NCI-H345 (cell line): ENCODE measurements at regions not wholly inside any gene's neighbourhood (a gene's known extent, or its start where the extent isn't known, plus 50 kb on each side); places are given as distances from the start of the nearest gene placed in this dataset.

Source experiments
- DNase-seq: peaks from one replicate; lab custom pipeline; 2025; lab: John Stamatoyannopoulos, UW

DNA sequence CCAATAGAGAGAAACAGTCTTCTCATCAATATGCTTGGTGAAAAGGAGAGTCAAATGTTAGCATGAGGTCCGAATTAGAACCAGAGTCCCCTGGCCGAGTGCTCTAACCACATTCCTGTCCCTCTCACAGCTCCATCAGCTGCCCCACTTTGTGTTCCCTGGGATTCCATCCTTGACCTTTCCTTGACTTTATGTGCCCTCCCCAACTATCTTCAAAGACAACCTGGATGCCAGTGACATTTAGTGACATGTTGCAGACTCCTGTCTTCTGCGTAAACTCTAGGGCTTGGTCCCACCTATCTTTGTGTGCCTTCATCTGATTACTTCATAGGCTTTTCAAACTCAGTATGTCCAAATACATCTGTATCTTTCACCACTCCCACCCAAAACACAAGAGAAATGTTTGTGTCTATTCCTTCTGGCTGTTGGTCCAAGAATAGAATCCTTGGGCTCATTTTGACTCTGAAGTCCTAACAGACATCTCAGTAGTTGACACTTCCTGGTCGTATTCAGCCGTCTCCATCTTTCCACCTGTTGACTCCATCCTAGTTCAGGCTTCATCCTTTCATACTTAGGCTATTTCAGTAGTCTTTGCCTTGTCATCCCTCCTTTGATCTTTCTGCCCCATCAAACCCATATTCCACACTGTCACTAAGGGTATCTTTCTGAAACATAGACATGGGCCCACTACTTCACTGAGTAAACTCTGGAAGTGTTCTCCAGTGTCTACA lies 101.4 kb upstream of the CD180 start:
- DNase-seq: no peak

DNA sequence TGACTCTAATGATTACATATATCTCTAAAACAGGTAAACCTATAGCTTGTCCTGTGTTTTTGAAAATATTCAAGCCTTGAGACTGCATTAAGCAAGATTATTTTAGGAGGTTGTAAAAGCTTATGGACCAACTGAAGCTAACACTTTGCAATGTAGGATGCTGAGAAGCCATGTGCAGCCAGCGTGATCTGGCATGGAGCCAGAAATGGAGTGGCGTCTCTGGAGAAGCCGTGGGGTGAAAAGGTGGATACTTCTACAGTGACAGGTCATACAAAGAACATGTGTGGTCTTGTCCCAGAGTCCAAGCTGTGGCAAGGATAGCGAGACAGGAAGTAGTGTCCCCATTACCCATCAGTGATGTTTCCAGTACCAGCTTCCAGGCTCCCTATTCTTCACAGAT lies 100.8 kb upstream of the CD180 start:
- DNase-seq: peak; percentile 41

DNA sequence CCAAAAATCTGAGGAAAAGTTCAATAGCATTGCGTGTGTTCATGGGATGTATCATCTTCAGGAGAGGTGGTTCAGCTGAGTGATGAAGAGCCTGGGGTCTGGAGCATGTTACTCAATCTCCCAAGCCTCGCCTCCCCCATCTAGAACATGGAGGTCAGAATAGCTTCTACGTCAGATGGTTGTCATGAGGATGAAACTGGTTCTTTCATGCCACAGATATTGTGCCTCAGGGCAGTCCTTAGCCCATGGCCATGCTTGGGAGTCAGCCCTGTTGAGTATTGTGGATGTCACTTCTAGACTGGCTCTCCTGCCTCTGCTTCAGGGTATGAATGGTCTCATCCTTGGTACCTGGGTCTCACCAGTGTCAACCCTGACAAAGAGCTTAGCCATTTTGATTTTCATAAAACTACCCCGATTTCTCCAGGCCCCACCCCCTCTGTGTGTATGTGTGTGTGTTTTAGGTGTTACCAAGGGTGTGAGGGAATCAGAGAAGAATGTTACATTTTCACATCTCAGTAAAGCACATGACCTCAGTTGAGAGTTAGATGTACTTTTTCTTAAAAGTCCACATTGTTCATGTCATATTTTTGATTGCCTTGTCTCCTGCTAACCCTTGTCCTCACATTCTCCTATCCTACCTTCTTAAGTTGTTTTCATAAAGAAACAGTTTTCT lies 97.8 kb upstream of the CD180 start:
- DNase-seq: no peak

DNA sequence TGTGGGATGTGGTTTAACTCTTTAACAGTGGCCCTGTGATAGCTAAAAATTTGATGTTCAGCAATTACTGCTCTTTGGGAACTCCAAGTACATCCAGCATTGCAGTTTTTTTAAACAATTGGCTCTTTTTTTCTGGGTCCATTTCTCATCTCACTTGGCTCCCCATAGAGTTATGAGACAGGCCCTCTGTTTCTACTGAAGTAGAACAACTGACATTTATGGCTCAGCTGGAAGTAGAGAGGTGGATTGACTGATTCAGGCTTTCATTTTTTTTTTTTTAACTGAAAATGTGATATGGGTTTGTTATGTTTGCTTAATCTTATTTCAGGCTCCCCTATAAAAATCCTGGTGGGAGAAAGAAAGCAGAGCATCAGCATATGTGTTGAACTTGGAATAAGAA lies 96.6 kb upstream of the CD180 start:
- DNase-seq: no peak

DNA sequence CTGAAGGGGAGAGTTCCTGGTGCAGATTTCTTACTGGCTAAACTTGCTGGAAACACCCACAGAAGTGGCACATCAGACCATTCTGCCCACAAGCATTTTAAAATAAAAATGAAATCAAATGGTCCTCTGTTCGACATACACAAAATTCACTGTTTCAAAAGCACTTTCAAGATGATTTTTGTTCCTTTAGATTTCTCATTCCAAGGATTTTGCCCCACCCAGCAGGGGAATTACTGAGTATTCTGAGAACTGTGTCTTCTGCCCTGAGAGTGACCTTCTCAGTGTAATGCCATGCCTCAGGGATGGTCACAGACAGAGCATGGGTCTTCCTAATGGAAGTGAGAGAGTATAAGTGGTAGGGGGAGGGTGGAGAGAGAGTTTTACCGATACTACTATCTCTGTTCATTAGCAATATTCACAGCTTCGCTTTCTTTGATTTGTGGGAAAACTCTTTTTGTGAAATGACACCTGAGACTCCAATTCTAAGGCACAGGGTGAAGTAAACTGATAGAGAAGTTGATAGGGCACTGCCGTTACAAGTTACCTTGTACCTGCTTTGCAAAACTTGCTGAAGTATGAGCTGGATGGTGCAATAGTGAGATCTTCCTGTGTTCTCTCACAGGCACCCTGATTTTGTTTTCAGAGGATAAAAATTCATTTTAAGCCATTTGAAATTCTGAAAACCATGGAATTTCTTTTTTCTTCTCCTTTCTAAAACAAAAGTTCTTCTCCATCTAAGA lies 95.8 kb upstream of the CD180 start:
- no peak for DNase-seq

DNA sequence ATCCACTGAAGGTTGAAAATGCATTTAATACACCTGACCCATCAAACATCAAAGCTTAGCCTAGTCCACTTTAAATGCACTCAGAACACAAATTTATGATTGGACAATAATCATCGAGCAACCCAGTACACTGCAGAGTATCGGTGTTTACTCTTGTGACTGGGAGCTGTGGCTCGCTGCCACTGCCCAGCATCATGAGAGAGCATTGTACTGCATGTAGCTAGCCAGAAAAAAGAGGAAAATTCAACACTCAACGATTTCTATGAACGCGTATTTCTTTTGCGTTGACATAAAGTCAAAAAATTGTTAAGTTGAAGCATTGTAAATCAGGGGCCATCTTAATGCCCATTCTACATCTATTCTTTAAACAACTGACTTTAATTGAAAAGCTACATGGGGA lies 95.1 kb upstream of the CD180 start:
- no peak for DNase-seq

DNA sequence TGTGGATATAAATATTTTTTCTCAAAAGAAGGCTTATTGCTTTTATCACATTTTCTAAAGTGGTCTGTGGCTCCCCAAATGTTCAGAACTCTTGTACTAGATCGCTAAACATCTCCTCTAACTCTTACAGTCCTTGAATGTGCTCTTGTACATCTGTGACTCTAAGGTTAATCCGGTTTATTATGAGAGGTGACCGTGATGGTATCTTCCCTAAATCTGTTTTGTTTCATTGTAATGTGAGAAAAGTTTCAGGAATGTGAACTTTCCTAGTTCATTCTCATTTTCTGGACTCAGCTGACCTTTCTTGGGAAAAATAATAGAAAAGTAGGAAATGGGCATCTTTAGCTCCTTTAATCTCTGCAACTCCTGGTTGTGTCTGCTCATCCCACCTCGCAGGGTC lies 94.5 kb upstream of the CD180 start:
- DNase-seq: no peak

DNA sequence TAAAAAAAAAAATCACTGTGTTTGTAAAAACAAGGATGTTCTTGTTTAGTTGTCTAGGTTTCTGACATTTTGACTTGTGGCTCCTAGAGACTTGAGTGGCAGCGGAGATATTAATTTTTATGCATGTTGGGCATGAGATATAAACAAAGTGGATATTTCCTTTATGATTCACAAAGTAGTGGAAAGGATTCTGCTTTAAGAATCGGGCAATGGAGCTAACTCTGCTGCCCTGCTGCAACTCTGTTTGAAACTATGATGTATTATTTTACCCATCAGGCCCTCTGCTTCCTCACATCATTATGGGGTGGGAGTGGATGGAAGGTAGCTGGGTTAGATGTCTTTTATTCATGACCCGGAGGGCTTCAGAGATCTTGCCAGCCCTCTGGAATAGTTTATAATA lies 94.1 kb upstream of the CD180 start:
- DNase-seq: no peak

DNA sequence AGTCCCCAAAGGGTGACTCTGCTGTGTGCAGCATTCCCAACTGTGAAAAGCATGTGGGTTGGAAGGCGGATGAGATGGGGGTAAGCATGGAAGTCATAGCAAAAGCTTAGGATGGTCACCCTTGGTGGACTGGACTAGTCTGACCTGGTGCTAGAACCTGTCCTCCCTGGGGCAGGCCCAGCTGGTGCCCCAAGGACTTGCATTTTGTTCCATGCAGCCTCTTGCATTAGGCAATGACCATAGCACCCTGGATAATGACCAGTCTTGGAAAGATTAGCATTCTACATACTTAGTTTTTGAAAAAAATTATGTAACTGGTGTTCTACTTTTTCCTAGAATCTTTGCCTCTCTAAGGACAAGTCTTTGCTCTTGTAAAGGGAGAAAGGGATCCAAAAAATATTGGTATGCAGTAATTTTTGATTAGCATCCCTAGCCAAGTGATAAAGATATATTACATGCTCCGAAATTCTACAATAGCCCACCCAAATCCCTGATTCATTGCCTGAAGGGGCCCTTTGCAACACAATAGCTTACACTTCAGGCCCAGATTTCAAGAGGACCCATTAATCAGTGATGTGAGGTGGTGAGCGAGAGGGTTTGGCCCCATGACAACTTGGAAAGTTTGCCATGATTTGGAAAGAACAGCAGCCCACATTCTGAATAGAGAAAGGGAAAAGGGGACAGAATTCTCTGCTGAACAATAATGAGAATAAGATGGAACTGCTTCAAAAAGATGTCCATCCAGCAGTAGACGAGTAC lies 93.3 kb upstream of the CD180 start:
- no peak for DNase-seq

DNA sequence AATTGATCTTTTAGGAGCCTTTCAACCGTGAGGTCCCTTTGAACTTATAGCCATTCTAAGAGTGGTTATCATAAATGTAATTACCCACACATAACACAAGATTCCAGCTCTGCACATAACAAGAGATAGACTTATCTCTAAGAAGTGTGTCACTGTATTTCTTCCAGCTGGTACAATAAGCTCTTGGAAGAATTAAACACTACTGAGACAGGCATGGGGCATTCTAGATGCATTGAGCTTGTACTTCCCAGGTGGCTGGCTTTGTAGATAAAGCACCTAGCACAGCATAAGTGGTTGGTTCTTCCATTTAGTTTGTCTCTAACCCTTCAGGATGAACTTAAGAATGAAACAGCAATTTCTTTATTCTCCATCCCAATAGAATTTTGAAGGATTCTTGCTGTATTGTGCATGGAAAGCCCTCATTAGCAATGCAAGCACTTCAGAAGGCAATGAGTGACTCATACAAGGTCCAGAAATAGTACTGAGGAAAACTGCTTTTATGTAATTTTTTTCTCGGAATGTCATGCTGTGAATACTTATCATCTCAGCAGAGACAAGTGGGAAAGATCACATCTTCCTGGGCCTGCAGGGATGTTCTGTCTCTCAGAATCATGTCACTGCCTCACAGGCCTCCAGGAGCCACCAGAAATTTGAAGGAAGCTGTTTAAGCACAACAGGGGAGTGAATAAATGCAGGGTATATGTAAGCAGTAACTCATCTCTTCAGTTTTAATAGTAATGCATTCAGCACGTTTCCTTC lies 91.1 kb upstream of the CD180 start:
- DNase-seq: no peak

DNA sequence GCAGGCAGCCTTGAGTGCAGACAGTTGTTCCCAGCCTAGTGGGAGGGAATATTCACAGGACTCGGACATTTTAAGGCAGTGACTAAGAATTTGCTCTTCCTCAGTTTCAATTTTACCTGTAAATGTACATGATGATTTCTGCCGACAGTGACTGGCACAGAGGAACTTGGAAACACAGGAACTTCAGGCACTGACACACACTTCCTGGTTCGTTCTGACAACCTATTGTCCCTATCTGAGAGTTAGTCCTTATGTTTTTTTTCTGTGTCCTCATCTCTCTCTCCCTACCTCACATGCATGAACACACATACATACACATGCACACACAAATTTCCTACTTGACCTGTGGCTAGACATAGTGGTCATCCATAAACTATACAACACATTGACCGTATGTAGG lies 89.4 kb upstream of the CD180 start:
- DNase-seq: no peak

DNA sequence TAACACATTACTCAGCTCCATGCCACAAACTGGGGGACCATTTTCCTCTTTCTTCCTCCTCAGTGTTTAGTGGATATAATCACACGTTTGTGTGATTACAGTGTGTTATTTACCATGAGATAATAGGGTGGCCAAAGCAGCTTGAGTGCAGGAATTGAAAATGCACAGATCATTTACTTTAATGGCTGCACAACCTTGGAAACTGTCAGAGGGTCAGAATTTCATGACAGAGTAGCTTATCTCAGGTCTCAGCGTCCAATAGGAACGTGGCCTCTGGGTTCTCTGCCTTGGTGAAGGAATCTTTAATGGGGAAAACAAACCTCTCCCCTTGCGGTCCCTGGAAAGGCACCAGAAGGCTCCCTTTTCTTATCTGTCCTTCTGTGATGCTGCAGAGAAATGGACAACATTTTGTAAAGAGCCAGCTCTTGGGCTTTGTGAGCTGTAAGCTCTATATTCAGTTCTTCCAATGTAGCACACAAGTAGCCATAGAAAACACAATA lies 87.4 kb upstream of the CD180 start:
- no peak for DNase-seq

DNA sequence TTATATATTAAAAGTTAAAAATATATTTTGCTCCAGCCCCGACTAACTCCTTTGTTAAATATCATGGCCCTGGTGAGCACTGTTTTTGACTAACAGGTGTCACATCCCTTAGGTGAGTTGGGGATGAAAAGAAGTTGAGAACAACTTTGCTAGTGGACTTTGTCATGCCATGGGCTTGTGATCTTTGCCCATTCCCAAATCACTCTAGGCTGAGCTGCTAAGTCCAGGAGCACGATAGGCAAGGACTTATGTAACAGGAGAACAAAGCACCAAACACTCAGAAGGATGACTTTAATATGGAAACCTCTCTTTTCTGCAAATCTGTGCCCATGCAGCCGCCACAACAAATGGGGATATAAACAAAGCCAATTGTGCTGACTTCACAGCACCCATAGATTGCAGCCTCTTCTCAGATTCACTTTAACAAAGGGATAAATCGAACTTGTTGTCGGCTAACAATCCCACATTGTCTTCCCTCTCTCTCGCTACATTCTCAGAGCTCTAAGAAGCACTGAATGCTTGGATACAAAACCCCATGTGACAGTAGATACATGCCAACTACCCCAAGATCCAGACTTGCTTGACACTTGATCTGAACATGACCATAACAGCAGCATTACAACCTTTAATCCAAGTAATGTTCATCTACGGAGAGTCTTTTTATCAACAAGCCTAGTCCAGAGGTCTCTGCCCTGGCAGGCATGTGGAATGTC lies 86.8 kb upstream of the CD180 start:
- DNase-seq: no peak

DNA sequence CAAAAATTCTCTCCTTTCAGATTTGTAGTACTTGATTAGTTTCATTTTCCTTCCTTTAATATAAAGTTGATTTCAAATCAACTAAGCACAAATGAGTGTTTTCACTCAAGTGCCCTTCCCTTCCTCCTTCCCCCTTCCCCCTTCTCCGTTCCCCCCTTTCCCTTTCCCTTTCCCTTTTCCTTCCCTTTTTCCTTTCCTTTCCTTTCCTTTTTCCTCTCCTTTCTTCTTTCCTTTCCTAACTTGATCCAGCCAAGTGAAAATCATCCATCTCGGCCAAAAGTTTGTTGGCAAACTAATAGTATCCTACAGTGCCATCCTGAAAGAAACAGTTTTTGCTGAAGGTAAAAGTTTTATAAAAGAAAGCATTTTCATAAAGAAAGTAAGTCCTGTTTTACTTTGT lies 85.3 kb upstream of the CD180 start:
- DNase-seq: no peak

DNA sequence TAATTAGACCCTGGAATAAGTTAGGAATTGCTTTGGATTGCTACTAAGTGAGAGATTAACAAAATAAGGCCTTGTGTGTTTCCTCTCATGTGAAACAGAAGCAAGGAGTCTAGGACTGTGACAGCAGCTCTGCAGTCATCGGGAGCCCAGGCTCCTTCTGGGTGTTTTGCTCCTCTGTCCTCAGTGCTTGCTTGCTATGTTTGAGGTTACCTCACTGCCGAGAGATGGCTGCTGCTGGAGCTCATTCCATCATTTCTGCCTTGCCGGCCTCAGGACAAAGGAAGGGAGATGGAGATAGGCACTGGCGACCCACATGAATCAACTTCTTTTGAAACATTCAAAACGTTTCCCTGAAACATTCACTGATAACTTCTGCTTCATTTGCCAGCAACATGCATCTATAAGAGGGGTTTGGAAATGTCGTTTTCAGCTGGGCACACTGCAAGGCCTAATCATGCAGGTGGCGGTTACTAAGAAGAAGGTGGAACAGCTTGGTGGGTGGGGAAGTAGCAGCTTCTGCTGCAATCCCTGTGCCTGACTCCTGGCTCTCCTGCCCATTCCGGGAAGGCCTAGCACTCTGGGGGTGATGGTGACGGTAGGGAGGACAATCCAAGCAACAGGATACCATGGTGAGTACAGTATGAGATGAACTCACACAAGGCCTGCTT lies 77.2 kb upstream of the CD180 start:
- no peak for DNase-seq

DNA sequence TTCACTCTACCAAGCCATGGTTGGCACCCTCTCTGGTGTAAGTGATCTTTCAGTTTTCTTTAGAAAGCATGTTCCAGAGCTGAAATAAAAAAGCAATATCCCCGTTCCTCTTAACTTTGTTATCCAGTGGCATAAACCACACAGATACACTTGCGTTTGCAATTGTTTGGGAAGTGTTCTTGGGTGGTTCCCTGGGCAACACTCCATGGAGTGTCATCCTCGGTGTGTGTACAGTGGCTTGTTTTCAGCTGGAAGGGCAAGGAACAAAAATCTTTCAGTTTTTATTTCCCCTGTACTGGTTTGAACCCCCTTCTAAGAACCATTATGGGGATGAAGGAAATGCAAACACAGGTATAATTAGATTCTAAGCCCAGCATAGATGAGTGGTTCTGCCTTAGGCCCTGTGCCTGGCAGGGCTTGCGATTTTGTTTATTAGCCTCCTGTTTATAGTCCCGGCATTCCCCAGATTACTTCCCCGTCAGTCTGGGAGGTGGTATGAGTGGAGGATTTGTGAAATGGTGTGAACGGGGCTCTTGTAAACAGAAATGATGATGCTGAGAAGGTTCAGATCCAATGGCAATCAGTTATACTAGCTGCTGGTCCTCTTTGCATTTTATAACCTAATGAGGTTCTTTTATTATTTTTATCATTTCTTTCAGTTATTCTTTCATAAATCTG lies 76.0 kb upstream of the CD180 start:
- DNase-seq: peak; percentile 35

DNA sequence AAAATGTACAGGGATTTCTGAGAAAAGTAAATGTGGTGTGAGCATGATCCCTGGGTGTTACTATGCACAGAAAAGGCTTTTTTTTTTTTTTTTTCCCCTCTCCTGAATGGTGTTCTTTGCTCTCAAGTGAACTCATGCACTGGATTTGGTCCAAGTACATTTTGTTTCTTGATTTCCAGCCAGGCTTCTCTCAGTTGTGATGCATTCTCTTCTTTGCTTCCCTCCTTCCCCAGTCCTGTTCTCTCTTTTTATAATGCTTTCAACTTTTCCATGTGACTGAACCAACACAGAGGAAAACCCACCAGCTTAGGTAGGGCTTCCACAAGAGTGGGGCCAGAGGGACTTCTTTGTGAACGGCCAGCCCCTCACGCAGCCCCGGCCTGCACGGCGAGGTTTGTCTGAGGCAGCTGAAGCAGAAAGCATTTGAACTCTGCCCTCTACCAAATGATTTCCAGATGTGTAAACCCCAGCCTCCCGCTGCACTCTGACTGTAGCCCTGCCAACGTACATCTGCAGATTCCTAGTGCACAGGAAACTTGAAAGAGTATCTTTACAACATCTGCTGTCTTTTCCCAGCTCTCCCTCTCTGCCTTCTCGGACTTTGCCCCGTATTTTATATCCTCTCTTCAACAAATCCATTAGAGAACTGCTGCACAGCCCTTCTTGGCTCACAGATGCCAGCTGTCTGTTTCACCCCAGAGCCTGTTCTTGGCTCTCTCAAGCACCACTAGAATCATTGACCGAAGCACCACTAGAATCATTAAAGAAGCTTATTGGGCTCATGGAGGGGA lies 71.8 kb upstream of the CD180 start:
- DNase-seq: peak; percentile 45

DNA sequence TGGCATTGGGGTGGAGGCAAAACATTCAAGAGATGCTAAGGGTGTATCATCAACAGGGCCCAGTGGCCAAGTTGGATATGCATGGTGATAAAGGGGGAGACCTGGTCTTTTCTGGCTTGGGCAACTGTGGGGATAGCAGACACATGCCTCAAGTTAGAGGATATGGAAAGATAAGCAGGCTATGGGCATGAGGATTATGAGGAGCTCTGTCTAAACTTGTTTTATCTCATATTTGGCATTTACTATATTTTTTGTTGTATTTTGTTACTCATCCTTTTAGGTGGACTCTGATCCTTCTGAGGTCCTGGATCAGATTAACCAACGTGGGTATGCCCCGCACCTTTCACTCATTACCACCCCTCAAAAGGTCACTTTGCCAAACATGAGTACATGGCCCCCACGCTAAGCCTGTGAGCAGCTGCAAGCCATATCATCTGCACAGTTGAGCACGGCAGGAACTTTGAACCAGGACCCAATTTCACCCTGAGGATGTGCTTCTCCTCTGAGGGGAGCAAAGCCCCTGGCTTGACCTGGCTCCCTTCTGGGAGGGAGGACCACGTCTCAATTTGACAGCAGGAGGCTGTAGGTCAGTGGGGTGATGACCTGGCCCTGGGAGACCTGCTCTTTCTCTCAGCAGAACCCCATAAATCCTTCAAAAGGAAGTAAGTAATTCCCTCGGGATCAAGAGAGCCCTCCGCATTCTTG lies 71.1 kb upstream of the CD180 start:
- no peak for DNase-seq
